DND-41 (cell line): ENCODE measurements at regions not wholly inside any gene's neighbourhood (a gene's known extent, or its start where the extent isn't known, plus 50 kb on each side); places are given as distances from the start of the nearest gene placed in this dataset.

Source experiments
- EZH2 ChIP-seq: IDR thresholded peaks from 3 replicates; pipeline ENCODE4 v1.6.1; 2012; ENCODE audit warnings: borderline replicate concordance, low read depth, mild to moderate bottlenecking, moderate library complexity, low read length, inconsistent platforms; ENCODE audit not compliant: severe bottlenecking
- TF ChIP-seq, protein P1 (sequence below): IDR thresholded peaks from 2 replicates; pipeline ENCODE4 v1.5.1; 2012; ENCODE audit warnings: borderline replicate concordance, low read length, moderate library complexity, mild to moderate bottlenecking; ENCODE audit not compliant: poor library complexity, severe bottlenecking; ENCODE audit errors: extremely low read depth

DNA sequence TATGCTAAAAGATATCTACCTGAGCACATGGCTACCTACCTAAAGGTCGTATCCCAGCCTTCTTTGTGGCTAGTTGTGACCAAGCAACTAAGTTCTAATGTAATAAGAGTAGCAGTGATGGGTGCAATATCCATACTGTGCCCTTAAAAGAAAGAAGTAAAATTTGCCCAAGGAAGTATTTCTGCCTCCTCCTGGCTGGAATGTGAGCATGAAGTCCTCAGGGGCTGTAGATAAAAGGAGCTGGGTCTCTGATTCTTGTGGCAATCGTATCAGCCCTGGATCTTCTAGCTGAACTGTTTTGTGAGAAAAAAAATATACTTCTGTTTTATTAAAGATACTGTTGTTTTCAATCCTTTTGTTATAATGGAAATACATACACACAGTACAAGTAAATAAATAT is 217.4 kb downstream of the GPAT3 start:
- TF ChIP-seq, protein P1, sequence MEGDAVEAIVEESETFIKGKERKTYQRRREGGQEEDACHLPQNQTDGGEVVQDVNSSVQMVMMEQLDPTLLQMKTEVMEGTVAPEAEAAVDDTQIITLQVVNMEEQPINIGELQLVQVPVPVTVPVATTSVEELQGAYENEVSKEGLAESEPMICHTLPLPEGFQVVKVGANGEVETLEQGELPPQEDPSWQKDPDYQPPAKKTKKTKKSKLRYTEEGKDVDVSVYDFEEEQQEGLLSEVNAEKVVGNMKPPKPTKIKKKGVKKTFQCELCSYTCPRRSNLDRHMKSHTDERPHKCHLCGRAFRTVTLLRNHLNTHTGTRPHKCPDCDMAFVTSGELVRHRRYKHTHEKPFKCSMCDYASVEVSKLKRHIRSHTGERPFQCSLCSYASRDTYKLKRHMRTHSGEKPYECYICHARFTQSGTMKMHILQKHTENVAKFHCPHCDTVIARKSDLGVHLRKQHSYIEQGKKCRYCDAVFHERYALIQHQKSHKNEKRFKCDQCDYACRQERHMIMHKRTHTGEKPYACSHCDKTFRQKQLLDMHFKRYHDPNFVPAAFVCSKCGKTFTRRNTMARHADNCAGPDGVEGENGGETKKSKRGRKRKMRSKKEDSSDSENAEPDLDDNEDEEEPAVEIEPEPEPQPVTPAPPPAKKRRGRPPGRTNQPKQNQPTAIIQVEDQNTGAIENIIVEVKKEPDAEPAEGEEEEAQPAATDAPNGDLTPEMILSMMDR, result no peak
- no peak for TF ChIP-seq EZH2
